NT2/D1 (cell line): ENCODE measurements at regions not wholly inside any gene's neighbourhood (a gene's known extent, or its start where the extent isn't known, plus 50 kb on each side); places are given as distances from the start of the nearest gene placed in this dataset.

Experiments
- YY1 ChIP-seq: IDR thresholded peaks from 2 replicates; pipeline ENCODE4 v1.6.1; 2011; ENCODE audit not compliant: insufficient read length, insufficient read depth
- ZNF274 ChIP-seq: IDR thresholded peaks from 2 replicates; pipeline ENCODE4 v1.6.1; 2011; ENCODE audit warnings: mild to moderate bottlenecking, low read depth, low read length

GRCh38 chr14:101098641-101099040 is 195.1 kb upstream of the RTL1 start:
- TF ChIP-seq ZNF274 (no peak), YY1 (no peak)
